ENCODE measurements at regions not wholly inside any gene's neighbourhood (a gene's known extent, or its start where the extent isn't known, plus 50 kb on each side); places are given as distances from the start of the nearest gene placed in this dataset.

DNA sequence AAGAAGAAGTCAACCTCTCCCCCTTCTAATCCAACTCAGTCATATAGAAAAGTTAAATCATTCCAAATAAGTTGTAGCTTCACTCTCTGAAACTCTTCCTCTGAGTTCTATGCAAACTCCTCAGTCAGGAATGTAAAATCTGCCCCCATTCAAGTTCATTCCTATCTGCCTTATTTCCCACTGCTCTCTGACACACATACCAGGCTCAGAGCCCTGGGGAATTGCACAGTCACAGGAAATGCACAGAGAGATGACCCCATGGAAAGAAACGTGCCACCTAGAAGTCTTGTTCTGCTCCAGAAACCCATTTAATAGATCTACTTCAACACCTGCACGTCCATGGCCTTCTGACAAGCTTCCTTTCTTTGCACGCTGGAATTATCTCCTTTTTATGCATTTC lies 236.0 kb upstream of the VCX3A start:
- WGBS (ENCODE audit: low lambda C conversion rate) = 9% methylated on average over 3 of the region's 3 CpGs

DNA sequence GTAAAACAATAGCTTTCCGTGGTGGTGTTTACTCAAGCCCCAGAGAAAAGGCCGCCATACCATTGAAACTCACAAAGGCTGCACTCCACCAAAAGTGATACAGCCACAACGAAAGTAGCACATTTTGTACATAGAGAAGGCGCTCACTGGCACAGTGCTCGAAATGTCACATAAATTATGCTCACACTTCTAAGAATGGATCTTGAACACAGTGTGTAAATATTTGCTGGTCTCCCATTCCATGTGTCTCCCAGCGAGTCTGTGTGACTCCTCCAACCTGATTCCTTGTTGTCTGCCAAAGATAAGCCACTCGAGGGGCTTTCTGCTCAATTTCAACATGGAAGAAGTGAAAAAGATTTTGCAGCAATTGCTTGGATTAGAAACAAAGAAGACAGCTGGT lies 234.0 kb upstream of the VCX3A start:
- no peaks in the 10 kb centered on the region for H3K27me3 ChIP-seq (ENCODE audit: insufficient read depth)
- no peak for TF ChIP-seq JUND (IDR thresholded peaks at IDR 0.05)
- no peak for TF ChIP-seq POLR2AphosphoS5 (IDR thresholded peaks at IDR 0.05; ENCODE audit: low read depth, low read length)
- no peak for TF ChIP-seq TAF1 (IDR thresholded peaks at IDR 0.05; ENCODE audit: borderline replicate concordance, low read depth, low read length)
- no peak for TF ChIP-seq SIN3A (IDR thresholded peaks at IDR 0.05; ENCODE audit: borderline replicate concordance, low read depth, low read length)
- TF ChIP-seq CHD2 (IDR thresholded peaks at IDR 0.05; ENCODE audit: low read length, partially characterized antibody) = no peak
- TF ChIP-seq SMC3 (IDR thresholded peaks at IDR 0.05; ENCODE audit: low read depth, low read length) = no peak
- TF ChIP-seq PBX3 (IDR thresholded peaks at IDR 0.05) = no peak
- TF ChIP-seq NFIC (IDR thresholded peaks at IDR 0.05; ENCODE audit: borderline replicate concordance) = no peak
- TF ChIP-seq, protein P1, sequence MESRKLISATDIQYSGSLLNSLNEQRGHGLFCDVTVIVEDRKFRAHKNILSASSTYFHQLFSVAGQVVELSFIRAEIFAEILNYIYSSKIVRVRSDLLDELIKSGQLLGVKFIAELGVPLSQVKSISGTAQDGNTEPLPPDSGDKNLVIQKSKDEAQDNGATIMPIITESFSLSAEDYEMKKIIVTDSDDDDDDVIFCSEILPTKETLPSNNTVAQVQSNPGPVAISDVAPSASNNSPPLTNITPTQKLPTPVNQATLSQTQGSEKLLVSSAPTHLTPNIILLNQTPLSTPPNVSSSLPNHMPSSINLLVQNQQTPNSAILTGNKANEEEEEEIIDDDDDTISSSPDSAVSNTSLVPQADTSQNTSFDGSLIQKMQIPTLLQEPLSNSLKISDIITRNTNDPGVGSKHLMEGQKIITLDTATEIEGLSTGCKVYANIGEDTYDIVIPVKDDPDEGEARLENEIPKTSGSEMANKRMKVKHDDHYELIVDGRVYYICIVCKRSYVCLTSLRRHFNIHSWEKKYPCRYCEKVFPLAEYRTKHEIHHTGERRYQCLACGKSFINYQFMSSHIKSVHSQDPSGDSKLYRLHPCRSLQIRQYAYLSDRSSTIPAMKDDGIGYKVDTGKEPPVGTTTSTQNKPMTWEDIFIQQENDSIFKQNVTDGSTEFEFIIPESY (IDR thresholded peaks at IDR 0.05; ENCODE audit: borderline replicate concordance, low read depth) = no peak
- no peak overlapping the region for H3K27ac ChIP-seq (ENCODE audit: low read depth in 2 of 2, low read length in 1 of 2)
- H3K79me2 ChIP-seq (ENCODE audit: insufficient read depth) = no peaks in the 10 kb centered on the region
- H3K9me2 ChIP-seq = no peaks in the 10 kb centered on the region
- 5% methylated on average over 7 of the region's 7 CpGs for WGBS (ENCODE audit: low lambda C conversion rate)
- no peak for DNase-seq
- H3K4me2 ChIP-seq = no peak overlapping the region
- ChIA-PET CTCF (no interaction called here), POLR2A (no interaction called here)
- no peaks in the 10 kb centered on the region for H4K20me1 ChIP-seq (ENCODE audit: insufficient read depth)
- no peaks in the 10 kb centered on the region for H3F3A ChIP-seq (replicated peaks; ENCODE audit: insufficient read depth)
- H2AFZ ChIP-seq (ENCODE audit: low read depth) = no peak overlapping the region
- H3K9me3 ChIP-seq = 0 out of 2 replicates have a peak, but pooled peaks cover 5% of the 10 kb centered on the region
- no peak overlapping the region for H3K4me3 ChIP-seq (ENCODE audit: low read depth in 2 of 2, low read length in 1 of 2)
- no peaks in the 10 kb centered on the region for H3K4me1 ChIP-seq (ENCODE audit: control insufficient read depth in 1 of 2, insufficient read depth in 2 of 2, low read depth in 1 of 2, low read length in 1 of 2)
- no peaks in the 10 kb centered on the region for H3K36me3 ChIP-seq (replicated peaks in 1 of 2; ENCODE audit: control insufficient read depth in 1 of 2, insufficient read depth in 2 of 2, low read length in 1 of 2)
- H3K9ac ChIP-seq = no peak overlapping the region

More for the DNA sequence above, 236.0 kb upstream of the VCX3A start:
- POLR2A ChIA-PET = no interaction called here
- no peak for DNase-seq
- H3K9me2 ChIP-seq = no peaks in the 10 kb centered on the region
- H3K4me3 ChIP-seq (ENCODE audit: low read depth in 2 of 2, low read length in 1 of 2) = no peak overlapping the region
- CTCF ChIA-PET = no interaction called here
- TF ChIP-seq TCF12 (IDR thresholded peaks at IDR 0.05) = no peak
- TF ChIP-seq MEF2A (IDR thresholded peaks at IDR 0.05; ENCODE audit: borderline replicate concordance, low read depth) = no peak
- no peak for TF ChIP-seq NRF1 (IDR thresholded peaks at IDR 0.05; ENCODE audit: low read depth, low read length)
- TF ChIP-seq, protein P2, sequence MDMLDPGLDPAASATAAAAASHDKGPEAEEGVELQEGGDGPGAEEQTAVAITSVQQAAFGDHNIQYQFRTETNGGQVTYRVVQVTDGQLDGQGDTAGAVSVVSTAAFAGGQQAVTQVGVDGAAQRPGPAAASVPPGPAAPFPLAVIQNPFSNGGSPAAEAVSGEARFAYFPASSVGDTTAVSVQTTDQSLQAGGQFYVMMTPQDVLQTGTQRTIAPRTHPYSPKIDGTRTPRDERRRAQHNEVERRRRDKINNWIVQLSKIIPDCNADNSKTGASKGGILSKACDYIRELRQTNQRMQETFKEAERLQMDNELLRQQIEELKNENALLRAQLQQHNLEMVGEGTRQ (IDR thresholded peaks at IDR 0.05; ENCODE audit: borderline replicate concordance, low read depth, low read length) = no peak
- no peak for TF ChIP-seq EP300 (IDR thresholded peaks at IDR 0.05; ENCODE audit: borderline replicate concordance in 1 of 2, low read depth in 1 of 2, low read length in 1 of 2)
- TF ChIP-seq RCOR1 (IDR thresholded peaks at IDR 0.05; ENCODE audit: low read length) = no peak
- TF ChIP-seq TEAD4 (IDR thresholded peaks at IDR 0.05; ENCODE audit: borderline replicate concordance, insufficient read depth) = no peak
- TF ChIP-seq JUND (IDR thresholded peaks at IDR 0.05) = no peak
- TF ChIP-seq REST (IDR thresholded peaks at IDR 0.05; ENCODE audit: low read depth, low read length) = no peak
- no peak for TF ChIP-seq YY1 (IDR thresholded peaks at IDR 0.05; ENCODE audit: low read depth)
- TF ChIP-seq NFIC (IDR thresholded peaks at IDR 0.05; ENCODE audit: borderline replicate concordance) = no peak
- no peak for TF ChIP-seq SMC3 (IDR thresholded peaks at IDR 0.05; ENCODE audit: low read depth, low read length)
- no peaks in the 10 kb centered on the region for H3F3A ChIP-seq (replicated peaks; ENCODE audit: insufficient read depth)
- H2AFZ ChIP-seq (ENCODE audit: low read depth) = no peak overlapping the region
- no peaks in the 10 kb centered on the region for H3K36me3 ChIP-seq (replicated peaks in 1 of 2; ENCODE audit: control insufficient read depth in 1 of 2, insufficient read depth in 2 of 2, low read length in 1 of 2)
- H4K20me1 ChIP-seq (ENCODE audit: insufficient read depth) = no peaks in the 10 kb centered on the region
- no peak overlapping the region for H3K27ac ChIP-seq (ENCODE audit: low read depth in 2 of 2, low read length in 1 of 2)
- H3K4me1 ChIP-seq (ENCODE audit: control insufficient read depth in 1 of 2, insufficient read depth in 2 of 2, low read depth in 1 of 2, low read length in 1 of 2) = no peaks in the 10 kb centered on the region
- H3K79me2 ChIP-seq (ENCODE audit: insufficient read depth) = no peaks in the 10 kb centered on the region
- H3K27me3 ChIP-seq (ENCODE audit: insufficient read depth) = no peaks in the 10 kb centered on the region
- 0 out of 2 replicates have a peak, but pooled peaks cover 5% of the 10 kb centered on the region for H3K9me3 ChIP-seq
- no peak overlapping the region for H3K4me2 ChIP-seq
- H3K9ac ChIP-seq = no peak overlapping the region

Data from SK-N-SH (cell line).